NCI-H2081 (cell line): ENCODE measurements at regions not wholly inside any gene's neighbourhood (a gene's known extent, or its start where the extent isn't known, plus 50 kb on each side); places are given as distances from the start of the nearest gene placed in this dataset.

ENCODE experiments used
- DNase-seq, 2 experiments: peaks; one replicate each; lab custom pipeline; 2025; lab: John Stamatoyannopoulos, UW

DNA sequence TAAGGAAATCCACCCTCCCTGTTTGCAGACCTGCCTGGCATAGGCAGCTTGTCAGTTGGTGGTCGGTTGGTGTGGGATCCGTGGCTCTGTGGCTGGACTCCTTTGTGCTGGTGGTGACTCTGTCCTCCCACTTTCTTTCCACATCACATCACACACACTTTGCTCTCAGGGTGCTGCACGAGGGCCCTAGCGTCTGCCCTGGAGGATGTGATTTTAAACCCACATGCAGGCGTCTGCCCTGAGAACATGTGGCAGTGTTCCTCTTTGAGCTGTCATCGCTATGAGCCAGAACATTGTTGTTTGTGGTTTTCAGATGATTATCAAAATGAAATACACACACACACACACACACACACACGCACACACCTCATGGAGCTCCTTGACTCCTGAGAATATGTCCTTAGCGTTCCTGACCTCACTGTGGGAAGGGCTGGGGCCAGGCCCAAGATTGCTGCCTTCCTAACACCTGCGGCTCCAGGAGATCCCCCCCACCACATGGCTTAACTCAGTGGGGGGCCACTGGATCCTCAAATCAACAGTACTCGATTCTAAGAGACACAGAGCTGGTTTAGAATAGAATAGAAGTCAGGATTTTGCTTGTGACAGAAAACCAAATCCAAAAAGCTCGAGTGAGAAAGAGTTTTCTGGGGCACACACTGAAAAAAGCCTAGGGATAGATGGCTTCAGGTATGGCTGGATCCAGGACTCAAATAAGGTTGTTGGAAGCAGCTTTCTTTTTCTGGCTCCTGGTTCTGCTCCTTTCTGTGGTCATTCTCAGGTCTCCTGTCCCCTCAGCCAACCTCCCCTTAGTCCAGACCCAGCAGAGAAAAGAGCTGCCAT is 54.8 kb downstream of the RTP5 start:
- no peak for DNase-seq

DNA sequence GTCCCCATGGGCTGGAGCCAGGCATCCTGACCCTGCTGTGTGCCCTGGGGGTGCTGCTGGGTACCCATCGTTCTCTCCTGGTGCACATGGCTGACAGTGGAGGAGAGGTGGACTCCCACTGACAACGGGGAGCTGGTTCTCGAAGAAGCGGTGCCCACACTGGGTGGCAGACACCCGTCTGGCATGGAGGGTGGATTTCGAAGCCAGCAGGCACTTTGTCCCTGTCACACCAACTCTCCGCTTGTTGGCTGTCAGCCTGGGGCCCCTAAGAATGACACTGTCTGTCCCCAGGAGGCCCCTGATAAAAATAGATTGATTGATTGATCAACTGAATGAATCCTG is 55.4 kb downstream of the RTP5 start:
- DNase-seq = no peak

DNA sequence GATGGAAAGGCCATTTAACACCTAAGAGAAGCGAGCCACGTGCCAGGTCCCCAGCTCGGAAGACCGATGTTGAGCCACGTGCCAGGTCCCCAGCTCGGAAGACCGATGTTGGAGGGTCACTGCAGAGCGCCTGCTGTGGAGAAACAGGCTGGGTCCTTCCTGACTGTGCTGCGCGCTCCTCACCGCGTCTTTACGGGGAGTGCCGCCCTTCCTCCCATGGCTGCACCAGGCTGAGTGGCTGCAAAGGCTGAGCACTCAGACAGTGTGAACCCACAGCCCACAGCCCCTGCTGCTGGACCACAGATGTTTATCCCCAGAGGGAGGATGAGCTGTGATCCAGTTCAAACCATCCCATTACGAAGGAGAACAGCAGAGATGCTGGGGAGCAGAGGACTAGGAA is 55.7 kb downstream of the RTP5 start:
- no peak for DNase-seq

DNA sequence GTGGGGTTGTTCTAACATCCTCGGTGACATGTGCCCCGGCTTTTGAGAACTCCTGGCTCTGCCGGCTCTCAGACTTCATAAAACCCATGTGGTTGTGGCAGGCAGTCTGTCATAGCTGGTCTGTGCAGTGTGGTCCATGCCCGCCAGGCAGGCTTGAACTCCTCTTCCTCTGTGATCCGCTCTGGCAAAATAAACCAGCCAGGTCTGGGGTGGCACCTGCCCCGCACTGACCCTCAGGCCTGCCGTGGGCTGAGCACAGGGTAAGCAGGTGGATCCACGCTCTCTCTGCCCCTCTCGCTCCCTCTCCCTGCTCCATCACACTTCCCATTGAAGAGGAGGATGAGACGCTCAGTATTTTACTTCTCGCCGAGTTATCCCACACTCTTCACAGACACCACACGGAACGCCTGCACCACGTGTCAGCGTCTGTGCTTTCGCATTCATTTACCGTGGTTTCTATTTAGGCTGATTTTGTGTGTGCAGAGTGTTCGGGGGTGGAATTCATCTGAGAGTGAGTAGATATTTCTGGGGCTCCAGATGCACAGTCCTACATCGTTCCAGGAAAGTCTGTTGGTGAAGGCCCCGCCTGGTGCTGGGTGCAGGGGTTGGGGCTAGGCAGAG is 56.4 kb downstream of the RTP5 start:
- DNase-seq = no peak

DNA sequence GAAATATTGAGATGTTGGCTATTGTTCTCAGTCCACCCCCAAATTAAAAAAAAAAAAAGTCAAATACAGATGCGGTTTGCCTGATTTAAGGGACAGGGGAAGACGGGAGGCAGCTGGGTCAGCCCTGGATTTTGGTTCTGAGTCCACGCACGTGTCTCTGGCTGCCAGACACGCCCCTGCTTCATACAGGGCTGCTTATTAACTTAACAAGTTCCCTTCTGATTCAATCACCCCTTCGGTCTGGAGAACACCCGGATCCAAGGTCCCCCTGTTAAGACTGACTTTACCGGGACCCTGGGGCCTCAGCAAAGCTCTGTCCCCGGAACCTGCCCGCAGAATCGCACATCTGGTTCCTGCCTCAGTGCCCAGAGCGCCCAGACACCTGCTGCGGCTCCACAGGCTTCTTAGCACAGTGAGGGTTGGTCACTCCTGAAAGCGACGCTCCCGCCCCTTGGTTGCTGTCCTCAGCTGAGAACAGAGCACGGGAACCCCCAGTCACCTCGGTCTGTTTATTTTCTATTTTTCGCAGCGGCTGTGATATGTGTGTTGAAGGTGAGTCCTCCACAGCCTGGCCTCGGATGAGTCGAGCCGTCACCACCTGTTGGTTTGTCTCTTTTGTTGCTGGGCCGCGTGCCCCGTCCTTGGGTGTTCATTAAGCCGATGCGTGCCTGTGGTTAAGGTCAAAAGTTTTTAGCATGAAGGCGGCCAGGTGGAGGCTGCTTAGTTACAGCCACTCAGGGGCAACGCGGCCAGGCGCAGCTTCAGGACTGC is 57.2 kb downstream of the RTP5 start:
- no peak for DNase-seq

DNA sequence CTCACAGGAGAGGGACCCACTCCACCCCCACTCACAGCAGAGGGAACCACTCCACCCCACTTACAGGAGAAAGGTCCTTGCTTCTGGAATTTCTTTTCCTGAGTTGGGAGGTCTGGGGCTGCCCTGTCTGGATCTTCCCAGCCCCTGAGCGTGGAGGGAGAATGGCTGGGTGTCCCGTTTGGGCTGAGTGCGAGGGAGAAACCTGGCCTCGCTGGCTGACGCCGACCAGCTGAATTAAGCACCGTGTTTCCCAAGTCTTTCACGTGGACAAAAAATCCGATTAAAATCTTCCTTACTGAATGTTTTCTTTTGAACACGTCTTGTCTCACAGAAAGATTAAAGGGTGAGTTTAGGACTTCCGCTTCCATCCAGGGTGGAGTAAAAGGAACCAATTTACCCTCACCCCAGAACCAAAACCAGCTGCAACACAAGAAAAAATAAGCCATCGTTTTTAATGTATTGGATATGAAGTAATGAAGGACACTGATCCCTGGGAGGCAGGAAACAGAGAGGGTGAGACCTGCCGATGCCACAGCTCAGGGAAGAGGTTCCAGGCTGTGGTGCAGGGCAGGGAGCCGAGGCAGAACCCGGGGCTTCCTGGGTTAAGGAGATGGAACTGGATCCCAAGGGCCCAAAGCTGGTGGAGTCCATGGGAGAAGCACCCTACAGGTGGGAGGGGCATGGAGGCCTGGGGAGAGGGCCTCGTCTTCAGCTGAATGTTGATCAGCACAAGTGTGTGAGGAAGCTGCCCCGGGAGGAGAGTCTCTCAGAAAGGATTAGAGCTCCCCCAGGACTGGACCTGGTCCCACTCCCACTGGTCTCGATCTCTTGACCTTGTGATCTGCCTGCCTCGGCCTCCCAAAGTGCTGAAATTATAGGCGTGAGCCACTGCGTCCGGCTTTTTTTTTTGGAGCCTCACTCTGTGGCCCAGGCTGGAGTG is 60.3 kb downstream of the RTP5 start:
- no peak for DNase-seq

DNA sequence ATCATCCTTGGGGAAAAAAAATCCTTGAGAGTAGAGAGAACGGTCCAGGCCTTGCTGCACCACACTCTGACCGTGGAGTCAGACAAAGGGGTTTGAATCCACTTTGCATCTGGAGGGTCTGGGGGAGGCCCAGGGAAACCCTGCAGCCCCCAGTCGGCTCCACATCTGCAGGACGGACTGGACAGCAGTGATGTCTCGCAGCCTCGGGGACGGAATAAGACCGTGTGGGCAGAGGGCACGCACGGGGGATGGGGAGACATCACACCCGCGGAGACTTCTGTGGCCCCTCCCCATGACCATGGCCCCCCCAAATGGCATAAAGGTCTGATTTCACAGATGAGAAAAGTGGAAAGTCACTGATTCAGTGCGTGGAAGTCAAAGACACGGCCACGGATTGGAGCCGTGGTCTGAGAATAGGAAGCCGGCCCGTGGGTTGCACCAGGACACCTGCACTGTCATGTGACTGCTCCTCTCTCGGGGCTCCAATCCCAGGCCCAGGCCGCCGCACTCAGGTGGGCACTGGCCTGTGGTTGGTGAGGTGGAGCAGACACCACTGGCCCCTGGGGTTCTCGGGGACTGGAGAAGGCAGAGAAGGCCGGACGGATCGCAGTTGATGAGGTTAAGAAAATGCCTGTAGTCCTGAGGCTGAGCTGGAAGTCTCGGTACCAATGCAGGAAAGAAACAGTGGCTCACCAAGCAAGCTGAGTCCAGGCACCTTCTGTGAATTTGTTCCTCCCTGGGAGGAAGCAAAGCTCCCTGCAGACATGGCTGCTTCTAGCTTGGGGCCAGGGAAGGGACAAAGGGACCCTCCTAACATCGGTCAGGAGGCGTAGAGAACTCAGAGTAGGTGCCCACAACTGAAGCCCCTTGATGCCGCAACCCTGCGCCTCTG is 61.8 kb downstream of the RTP5 start:
- no peak for DNase-seq

DNA sequence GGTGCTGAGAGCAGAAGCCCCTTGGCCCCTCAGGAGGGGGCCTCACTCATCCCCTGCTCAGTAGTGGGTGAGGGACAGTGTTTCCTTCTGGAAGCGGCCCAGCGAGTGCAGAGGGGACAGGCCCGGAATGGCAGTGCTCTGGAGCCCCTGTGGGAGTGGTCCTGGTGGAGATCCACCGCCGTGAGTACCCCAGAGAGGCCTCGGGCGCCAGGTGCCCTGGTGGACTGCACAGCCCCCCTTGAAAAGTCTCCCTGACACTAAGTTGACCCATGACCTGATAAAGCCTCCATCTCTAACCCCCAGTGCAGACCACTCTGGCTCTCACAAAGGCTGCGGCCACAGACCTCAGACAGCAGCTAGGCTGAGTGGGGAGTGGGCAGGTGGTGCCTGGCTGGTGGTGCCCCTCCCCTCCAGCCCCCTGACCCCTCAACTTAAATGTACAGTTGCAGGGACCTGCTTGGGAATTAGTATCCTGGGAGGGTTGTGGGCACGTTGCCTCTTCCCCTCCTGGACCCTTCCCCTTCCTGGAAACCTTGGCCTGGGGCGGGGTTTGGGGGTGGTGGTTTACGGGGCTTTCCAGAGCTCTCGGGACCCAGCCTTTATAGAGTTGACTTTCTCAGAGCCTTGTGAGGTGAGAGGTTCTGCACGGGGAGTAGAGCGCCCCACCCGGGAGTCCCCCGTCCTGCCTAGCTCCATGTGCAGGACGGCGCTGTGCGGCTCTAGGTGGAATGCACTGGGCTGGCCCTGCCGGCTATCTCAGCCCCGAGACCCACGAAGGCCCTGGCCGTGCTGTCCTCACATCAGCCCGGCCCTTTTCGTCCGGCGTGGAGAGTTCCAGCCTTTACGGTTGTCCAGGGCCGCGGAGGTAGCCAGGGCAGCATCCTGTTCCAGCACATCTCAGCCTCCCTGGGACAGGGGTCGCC is 62.7 kb downstream of the RTP5 start:
- no peak for DNase-seq

DNA sequence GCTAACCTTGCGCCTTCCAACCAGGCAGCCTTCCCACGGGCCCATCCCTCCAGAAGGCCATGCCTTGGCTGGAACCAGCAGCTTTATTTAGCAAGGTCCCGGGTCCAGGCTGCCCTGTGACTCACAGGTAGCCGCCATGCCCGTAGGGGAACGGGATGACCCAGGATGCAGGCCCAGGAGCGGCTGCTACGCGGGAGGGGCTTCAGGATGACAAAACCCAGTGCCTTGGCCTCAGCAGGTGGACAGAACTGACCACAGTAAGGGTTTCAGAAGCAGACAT is 63.3 kb downstream of the RTP5 start:
- DNase-seq = no peak

DNA sequence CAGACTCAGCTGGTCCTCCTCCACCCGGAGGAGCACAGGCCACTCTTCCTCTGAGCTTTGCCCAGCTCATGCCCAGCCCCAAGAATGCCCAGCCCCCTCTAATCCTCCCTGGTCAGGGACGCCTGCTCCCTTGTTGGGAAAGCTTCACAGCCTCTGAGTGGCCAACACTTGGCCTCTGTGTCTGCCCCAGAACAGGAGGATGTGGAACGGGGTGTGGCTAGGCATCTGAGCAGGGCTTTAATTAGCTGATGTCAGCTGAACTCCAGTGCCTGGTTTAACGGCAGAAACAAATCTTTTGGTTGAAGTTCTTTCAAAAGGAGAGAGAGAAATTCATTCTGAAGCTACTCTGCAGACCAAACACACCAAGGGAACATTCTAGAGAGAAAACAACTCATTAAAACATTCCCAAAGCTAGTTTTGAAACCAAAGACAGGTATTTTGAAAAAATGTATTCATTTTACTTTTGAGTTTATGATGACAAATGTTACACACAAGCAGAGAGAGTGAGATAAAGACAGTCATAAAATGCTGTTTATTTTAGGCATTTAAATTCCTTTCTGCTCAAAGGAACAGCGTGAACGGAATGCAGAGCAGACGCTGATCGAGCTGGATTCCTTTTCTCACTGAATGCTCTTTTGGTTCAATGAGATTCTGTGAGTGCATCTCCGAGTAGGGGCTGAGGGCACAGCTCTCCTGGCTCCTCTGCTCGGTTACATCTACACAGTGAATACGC is 63.8 kb downstream of the RTP5 start:
- DNase-seq = no peak

DNA sequence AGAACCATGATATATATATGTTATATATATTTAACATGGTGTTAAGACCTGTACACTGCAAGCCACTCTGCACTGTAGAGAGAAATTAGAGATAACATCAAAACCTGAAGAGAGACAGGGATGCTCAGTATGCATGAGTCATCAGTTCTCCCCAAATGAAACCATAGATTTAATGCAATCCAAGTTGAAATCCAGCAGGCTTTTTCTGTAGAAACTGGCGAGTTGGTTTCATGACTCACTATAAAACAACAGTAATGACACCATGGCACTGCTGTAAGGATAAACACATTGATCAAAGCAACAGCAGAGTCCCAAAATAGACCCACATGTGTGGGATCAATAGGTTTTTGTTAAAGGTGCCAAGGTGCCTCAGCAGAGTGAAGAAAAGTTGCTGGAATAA is 65.8 kb downstream of the RTP5 start:
- DNase-seq = no peak

DNA sequence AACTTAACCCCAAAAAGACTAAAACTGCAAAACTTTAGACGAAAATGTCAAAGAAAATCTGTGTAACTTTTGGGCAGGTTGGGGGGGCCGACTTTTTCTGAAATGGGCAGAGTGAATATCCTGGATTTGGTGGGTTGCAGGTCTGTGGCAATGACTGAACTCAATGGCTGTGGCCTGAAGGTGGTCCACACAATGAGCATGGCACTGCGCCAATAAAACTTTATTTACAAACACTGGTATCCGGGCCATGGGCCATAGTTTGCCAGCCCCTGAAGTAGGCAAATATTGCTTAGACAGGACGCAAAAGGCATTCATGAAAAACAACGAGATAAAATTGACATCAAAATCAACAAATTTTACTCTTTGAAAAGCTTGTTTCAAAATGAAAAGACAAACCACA is 66.2 kb downstream of the RTP5 start:
- no peak for DNase-seq

DNA sequence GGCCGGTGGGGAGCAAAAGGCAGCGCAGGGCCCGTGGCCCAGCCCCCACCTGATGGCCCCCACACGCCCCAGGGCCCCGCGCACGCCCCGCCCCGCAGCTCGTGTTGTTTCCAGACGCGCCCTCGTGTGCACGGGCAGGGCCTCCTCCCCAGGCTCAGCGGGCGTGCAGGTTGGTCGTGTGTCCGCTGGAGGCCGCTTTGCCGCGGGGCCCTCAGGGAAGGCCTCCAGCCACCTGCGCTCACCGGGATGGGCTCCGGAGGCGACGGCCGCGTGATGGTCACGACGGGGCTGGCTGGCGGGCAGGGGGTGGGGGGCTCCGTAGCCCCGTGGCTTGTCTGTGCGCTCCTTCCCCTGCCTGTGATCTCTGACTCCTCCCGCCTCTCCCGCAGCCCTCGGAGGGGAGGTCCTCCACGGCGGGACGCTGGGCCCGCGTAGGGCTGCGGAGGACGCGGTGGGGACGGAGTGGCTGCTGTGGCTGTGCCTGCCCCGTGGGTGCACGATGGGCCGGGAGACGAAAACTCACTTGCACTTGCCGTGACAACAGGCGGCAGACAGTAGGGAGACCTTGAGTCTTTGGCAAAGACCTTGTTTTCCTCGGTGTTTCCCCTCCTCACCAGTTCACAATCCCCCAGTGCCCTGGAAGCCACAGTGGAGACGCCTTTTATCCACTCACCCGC is 67.1 kb downstream of the RTP5 start:
- DNase-seq = no peak

DNA sequence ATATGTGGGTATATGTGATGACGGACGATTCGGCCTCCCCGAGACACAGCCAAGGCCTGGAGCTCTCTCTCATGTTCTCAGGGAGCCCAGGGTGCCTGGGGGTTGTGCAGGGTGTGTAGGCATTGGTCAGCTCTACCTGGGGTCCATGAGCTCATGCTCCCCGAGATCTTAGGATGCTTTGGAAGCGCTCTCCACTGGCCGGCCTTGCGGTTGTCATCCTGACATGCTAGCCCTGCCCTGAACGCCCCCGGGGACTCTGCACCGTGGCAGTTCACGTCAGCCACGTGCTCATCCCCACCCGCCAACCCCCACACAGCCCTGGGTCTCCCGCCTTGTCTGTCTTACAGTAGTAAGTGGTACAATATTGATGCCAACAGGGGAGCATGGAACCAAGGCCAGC is 67.8 kb downstream of the RTP5 start:
- no peak for DNase-seq

DNA sequence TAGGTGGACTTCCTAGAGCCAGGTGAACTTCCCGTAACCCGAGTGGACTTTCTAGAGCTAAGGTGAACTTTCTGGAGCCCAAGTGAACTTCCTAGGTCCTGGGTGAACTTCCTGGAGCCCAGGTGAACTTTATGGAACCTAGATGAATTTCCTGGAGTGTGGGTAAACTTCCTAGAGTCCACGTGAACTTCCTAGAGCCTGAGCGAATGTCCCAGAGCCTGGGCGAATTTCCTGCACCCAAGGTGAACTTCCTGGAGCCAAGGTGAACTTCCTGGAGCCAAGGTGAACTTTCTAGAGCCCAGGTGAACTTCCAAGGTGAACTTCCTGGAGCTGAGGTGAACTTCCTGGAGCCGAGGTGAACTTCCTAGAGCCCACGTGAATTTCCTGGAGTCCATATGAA is 70.0 kb downstream of the RTP5 start:
- DNase-seq = no peak

DNA sequence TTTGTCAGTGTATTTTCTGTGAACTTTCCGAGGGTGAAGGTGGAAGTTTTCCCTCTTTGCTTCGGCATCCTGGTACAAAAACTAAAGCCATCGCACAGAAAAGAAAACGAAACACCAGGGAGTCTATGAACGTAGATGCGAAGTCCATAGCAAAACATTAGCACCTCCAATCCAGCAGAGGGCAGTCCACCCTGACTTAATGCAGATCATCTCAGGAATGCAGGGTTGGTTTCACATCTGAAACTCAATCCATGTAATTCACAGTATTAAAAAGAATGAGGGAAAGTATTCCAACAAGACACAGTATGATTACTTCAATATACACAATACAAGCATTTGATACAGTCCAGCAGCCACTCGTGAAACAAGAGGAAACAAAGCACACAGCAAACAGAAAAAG is 70.8 kb downstream of the RTP5 start:
- DNase-seq = no peak

DNA sequence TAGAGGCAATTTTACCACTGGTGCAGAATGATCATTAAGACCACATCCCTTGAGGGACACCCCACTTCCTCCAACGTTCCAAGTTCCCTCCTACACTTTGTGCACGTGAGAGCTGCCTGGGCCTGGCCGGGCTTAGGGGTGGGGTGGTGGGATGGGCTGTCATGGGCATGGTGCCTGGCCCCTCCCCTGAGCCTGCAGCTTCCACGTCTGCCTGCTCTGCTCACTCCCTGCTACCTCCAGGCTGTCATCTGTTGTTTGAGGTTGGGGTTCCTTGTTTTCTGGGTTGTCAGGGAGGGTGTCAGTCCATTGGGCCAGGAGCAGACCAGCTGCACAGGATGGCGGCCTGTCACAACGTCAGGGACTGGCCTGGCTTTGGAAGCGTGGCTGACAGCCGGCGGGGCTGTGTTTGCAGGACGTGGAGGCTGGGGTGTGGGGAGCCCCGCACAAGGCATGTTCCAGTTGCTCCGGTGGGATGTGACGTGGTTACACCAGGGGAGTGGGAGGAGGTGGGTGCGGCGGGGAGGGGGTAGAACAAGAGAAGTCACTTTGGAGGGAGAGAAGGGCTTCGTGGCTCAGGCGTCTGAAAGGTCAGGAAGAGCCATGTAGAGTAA is 72.3 kb downstream of the RTP5 start:
- DNase-seq = no peak

DNA sequence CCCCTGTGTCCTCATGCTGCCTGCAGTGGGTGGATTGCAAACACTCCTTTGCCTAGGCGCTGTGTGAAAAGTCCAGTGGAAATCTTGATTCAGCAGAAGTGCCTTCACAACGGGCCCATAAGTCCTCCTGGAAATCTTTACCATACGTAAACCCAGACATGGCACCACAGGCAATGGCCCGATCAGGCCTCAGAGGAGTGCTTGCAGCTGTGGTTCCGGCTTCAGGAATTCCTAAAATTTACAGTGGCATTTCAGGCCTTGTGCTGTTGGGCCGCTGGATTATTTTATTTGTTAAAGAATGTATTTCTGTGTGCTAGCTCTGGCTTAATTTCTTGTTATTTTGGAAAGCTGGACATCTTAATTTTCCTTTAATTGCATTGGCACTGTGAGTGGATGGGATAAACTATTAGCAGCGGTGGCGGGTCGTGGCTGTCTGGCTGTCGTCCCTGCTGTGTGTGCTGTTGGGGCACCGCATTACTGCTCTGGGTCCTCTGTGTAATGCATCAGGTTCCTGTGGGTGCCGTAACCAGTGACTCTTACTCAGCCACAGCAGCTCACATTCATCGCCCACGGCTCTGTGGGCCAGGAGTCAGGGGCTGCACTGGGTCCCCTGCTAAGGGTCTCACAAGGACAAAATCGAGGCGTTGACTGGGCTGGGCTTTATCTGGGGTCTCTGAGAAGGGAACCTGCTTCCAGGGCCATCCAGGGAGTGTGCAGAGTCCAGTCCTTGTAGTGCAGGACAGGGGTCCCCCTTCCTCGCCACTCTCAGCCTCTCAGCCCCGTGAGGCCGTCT is 73.1 kb downstream of the RTP5 start:
- no peak for DNase-seq
